ENCODE measurements at regions not wholly inside any gene's neighbourhood (a gene's known extent, or its start where the extent isn't known, plus 50 kb on each side); places are given as distances from the start of the nearest gene placed in this dataset.
"Not testable (repeated sequence)": the region's sequence is repeated elsewhere in the genome, so short reads cannot be mapped to it uniquely, and the experiment has no call there.

DNA sequence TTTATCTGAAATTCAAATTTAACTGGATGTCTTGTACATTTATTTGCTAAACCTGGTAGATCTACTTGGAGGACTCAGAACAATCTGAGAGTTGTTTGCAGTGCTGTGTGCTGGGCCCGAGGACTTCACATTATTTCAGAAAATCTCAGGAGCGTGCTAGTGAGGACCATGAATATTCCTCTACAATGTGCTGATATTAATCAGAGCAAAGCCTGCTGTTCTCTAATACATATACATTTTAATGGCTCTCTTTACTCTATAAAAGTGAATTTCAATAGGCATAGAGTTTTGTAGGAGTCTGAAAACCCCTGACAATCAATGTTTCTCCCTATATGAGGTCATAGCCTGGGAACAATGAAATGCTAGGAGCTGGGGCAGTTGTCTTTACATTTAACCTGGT is 144.3 kb downstream of the NEDD1 start:
- Mint-ChIP-seq H3K4me3 (ENCODE audit: low read depth) (no peak overlapping the region), H3K27me3 (no peaks in the 10 kb centered on the region), H3K9me3 (ENCODE audit: low read depth) (peaks cover 4% of the 10 kb centered on the region), H3K4me1 (ENCODE audit: low read depth) (peaks cover 1% of the 10 kb centered on the region), H3K27ac (no peak overlapping the region), H3K36me3 (ENCODE audit: insufficient read depth) (peaks cover 2% of the 10 kb centered on the region)
- DNase-seq (ENCODE audit: low spot score, unreplicated experiment): no peak
- TF ChIP-seq, protein P1, sequence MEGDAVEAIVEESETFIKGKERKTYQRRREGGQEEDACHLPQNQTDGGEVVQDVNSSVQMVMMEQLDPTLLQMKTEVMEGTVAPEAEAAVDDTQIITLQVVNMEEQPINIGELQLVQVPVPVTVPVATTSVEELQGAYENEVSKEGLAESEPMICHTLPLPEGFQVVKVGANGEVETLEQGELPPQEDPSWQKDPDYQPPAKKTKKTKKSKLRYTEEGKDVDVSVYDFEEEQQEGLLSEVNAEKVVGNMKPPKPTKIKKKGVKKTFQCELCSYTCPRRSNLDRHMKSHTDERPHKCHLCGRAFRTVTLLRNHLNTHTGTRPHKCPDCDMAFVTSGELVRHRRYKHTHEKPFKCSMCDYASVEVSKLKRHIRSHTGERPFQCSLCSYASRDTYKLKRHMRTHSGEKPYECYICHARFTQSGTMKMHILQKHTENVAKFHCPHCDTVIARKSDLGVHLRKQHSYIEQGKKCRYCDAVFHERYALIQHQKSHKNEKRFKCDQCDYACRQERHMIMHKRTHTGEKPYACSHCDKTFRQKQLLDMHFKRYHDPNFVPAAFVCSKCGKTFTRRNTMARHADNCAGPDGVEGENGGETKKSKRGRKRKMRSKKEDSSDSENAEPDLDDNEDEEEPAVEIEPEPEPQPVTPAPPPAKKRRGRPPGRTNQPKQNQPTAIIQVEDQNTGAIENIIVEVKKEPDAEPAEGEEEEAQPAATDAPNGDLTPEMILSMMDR (IDR thresholded peaks at IDR 0.05; ENCODE audit: unreplicated experiment): no peak

DNA sequence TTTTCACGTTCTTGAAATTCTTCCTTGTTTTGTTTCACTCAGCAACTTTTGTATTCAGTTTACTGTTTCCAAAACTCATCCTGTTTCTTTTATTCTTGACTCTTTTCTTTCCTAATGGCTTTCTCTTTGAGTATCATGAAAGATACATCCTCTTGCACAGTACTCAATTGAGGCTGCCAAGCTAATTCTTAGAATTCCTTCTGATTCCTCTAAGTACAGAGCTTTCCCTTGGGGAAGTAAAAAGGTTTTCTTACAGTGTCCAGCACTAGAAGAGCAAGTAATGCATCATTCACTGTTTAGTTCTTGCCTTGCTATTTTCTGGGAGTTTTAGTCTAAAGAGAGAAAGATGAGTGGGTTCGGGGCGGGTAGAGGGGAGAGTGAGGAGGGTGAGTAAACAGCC is 154.1 kb downstream of the NEDD1 start:
- Mint-ChIP-seq H3K36me3 (ENCODE audit: insufficient read depth) (peaks cover 2% of the 10 kb centered on the region), H3K27ac (no peak overlapping the region)

DNA sequence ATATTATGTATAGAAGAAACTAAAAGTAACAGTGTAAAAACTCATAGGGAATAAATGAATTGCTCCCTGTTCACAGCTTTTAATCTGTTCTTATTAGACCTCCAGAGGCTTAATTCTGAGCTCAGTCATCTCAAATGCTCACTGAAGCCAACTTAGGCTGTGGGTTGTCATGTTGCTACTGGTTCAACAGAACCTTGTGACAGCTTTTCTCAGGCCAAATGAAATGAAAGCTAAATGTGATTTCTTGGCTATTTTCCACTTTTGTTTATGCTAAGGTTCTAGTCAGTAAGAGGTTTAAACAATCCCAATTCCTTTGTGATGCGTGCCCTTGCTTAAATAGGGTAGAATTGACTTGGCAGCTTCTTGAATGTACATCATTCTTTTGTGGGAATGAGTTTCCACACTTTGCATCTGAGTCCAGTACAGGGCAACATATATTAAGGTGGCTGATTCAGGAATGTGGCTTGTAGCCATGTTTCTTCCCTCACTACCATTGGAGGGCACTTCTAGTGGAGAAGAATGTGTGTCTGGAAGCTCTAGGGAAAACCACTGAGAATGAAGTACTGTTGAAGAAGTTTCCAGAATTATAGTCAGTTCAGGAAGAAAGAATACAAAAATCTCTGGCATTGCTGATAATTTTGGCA is 156.4 kb downstream of the NEDD1 start:
- Mint-ChIP-seq H3K4me1 (ENCODE audit: low read depth) (no peaks in the 10 kb centered on the region), H3K36me3 (ENCODE audit: insufficient read depth) (no peaks in the 10 kb centered on the region), H3K27me3 (no peaks in the 10 kb centered on the region), H3K4me3 (ENCODE audit: low read depth) (no peak overlapping the region), H3K9me3 (ENCODE audit: low read depth) (no peaks in the 10 kb centered on the region), H3K27ac (no peak overlapping the region)
- TF ChIP-seq, protein P1 (IDR thresholded peaks at IDR 0.05; ENCODE audit: unreplicated experiment): no peak
- no peak for DNase-seq (ENCODE audit: low spot score, unreplicated experiment)

More for the DNA sequence above, 154.1 kb downstream of the NEDD1 start:
- no peak overlapping the region for H3K4me3 Mint-ChIP-seq (ENCODE audit: low read depth)
- no peak for DNase-seq (ENCODE audit: low spot score, unreplicated experiment)
- no peaks in the 10 kb centered on the region for H3K4me1 Mint-ChIP-seq (ENCODE audit: low read depth)
- H3K9me3 Mint-ChIP-seq (ENCODE audit: low read depth): peaks cover 4% of the 10 kb centered on the region
- TF ChIP-seq, protein P1 (IDR thresholded peaks at IDR 0.05; ENCODE audit: unreplicated experiment): no peak
- H3K27me3 Mint-ChIP-seq: no peaks in the 10 kb centered on the region

DNA sequence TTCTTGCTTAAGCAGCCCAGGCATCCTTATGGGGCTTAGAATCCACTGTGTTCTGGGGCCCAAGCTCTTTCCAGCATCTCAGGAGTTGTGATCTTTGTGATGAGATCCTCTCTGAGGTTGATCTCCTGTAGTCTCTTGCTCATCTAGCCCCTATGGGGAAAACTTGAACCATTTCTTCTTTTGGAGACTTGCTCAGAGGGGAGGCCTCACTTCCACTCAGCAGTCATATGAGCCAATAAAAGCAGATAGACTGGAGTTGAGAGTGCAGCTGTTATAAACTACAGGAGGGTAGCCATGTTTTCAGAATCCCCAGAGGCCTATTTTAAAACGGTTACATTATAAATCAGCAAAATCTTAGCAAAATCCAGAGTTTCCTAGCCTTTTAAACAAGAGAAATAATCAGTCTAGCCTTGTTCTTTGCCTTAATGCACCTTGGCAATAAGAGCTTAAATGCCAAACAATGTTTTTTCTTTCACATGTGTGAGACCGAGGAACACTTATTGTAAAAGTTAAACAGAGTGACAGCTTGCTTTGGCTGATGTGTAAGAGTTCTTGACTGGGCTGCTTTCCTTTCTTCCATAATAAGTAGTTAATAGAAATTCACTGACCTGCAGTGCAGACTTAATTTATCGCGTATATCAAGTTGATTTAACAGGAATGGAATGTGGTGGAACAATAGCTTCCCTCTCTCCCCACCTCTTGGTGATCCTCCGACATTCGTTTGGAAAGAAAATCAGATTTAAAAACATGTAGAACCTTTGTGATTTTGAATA is 168.3 kb downstream of the NEDD1 start:
- no peaks in the 10 kb centered on the region for H3K27me3 Mint-ChIP-seq
- H3K36me3 Mint-ChIP-seq (ENCODE audit: insufficient read depth): no peaks in the 10 kb centered on the region
- H3K27ac Mint-ChIP-seq: peak overlapping the region; percentile 93
- DNase-seq (ENCODE audit: low spot score, unreplicated experiment): no peak
- H3K4me3 Mint-ChIP-seq (ENCODE audit: low read depth): no peak overlapping the region
- TF ChIP-seq, protein P1 (IDR thresholded peaks at IDR 0.05; ENCODE audit: unreplicated experiment): no peak
- peaks cover 13% of the 10 kb centered on the region for H3K4me1 Mint-ChIP-seq (ENCODE audit: low read depth)
- H3K9me3 Mint-ChIP-seq (ENCODE audit: low read depth): no peaks in the 10 kb centered on the region

DNA sequence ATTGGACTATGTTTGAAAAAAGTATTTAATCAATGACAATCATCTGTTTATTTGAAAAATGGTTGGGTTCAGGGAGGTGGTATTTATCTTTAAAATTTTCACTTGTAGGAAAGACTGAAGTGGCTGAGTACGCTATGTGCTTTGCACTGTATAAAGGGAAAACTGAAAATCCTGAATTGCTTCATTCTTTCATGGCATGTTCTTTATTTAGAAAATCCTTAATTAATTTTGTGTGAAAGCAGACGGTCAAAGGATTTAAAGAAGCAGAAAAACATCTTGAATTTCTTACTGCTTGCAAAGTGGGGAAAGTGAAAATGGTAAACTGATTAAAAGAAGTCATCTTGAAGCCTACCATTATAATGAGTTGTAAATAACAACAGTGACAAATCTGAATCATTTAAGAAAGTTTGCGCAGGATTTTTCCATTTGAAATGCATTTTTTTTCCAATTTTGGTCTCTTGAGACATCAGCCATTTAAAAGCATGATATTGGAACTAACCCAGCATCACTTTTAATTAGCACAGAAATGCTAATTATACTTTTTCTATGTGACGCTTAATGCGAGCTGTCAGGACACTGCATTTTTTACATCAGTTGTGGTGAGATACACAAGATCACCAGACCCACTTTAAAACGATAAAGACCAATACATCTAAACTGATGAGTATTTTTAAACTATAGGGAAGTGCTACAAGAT is 169.0 kb downstream of the NEDD1 start:
- H3K4me1 Mint-ChIP-seq (ENCODE audit: low read depth): peaks cover 15% of the 10 kb centered on the region
- no peaks in the 10 kb centered on the region for H3K36me3 Mint-ChIP-seq (ENCODE audit: insufficient read depth)
- TF ChIP-seq, protein P1 (IDR thresholded peaks at IDR 0.05; ENCODE audit: unreplicated experiment): no peak
- DNase-seq (ENCODE audit: low spot score, unreplicated experiment): no peak
- H3K9me3 Mint-ChIP-seq (ENCODE audit: low read depth): no peaks in the 10 kb centered on the region
- H3K4me3 Mint-ChIP-seq (ENCODE audit: low read depth): no peak overlapping the region
- no peaks in the 10 kb centered on the region for H3K27me3 Mint-ChIP-seq
- peak overlapping the region; percentile 93 for H3K27ac Mint-ChIP-seq

DNA sequence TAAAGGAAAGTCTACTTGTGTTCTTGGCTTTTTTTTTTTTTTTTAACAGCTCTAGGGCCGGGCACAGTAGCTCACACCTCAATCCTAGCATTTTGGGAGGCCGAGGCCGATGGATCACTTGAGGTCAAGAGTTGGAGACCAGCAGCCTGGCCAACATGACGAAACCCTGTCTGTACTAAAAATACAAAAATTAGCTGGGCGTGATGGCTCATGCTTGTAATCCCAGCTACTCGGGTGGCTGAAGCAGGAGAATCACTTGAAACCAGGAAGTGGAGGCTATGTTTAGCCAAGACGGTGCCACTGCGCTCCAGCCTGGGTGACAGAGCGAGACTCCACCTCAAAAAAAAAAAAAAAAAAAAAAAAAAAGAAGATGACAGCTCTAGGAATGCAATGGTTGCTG is 169.9 kb downstream of the NEDD1 start:
- not testable (repeated sequence) for H3K27me3 Mint-ChIP-seq; DNase-seq (ENCODE audit: low spot score, unreplicated experiment); H3K9me3 Mint-ChIP-seq (ENCODE audit: low read depth); H3K36me3 Mint-ChIP-seq (ENCODE audit: insufficient read depth); H3K27ac Mint-ChIP-seq; H3K4me3 Mint-ChIP-seq (ENCODE audit: low read depth)
- peaks cover 15% of the 10 kb centered on the region for H3K4me1 Mint-ChIP-seq (ENCODE audit: low read depth)

Data from progenitor cell of endocrine pancreas (in vitro differentiated cells).